Left ventricle myocardium inferior (tissue), 1 donor: ENCODE measurements at regions not wholly inside any gene's neighbourhood (a gene's known extent, or its start where the extent isn't known, plus 50 kb on each side); places are given as distances from the start of the nearest gene placed in this dataset.
"Not testable (repeated sequence)": the region's sequence is repeated elsewhere in the genome, so short reads cannot be mapped to it uniquely, and the experiment has no call there.

Experiments
- DNase-seq: peaks from one replicate; pipeline ENCODE4 v3.0.0-alpha.2; 2020
- H3K27ac ChIP-seq: fragments of 200-600 bp; replicated peaks from 2 replicates; pipeline ENCODE4 v1.8.0; 2021
- H3K27me3 ChIP-seq: fragments of 200-600 bp; 2 replicates; pipeline ENCODE4 v1.8.0; 2021; ENCODE audit warnings: low read depth
- H3K36me3 ChIP-seq: fragments of 200-600 bp; 2 replicates; pipeline ENCODE4 v1.8.0; 2021
- H3K4me1 ChIP-seq: fragments of 200-600 bp; 2 replicates; pipeline ENCODE4 v1.8.0; 2021
- H3K4me3 ChIP-seq: fragments of 200-600 bp; 2 replicates; pipeline ENCODE4 v1.8.0; 2021; ENCODE audit warnings: mild to moderate bottlenecking, moderate library complexity
- H3K9me3 ChIP-seq: fragments of 200-600 bp; replicated peaks from 2 replicates; pipeline ENCODE4 v1.8.0; 2021
- CTCF ChIP-seq: fragments of 200-600 bp; IDR thresholded peaks from 2 replicates; pipeline ENCODE4 v1.8.0; 2021; ENCODE audit warnings: antibody characterized with exemption, mild to moderate bottlenecking, borderline replicate concordance
- intact Hi-C: fragments of 100-400 bp; cut with micrococcal nuclease; formaldehyde crosslinking; loops from one replicate; pipeline ENCODE4 v1.11.0; 2022
- donor health status: DM: no; HTN: yes; CAD: no; lungs with severe emphysema.

- intact Hi-C loops = no loop called here
Measured at GRCh38 chr4:79197275-79198009, 128.4 kb downstream of the NAA11 start.

GRCh38 chr4:79191292-79191691 lies 134.6 kb downstream of the NAA11 start:
- H3K36me3 ChIP-seq, intact Hi-C loops, H3K4me1 ChIP-seq, H3K27me3 ChIP-seq, H3K27ac ChIP-seq, H3K4me3 ChIP-seq, DNase-seq: not testable (repeated sequence)
- peaks cover 13% of the 10 kb centered on the region for H3K9me3 ChIP-seq

More at GRCh38 chr4:79197275-79198009, 128.4 kb downstream of the NAA11 start:
- Histone ChIP-seq H3K4me1 (no peaks in the 10 kb centered on the region), H3K36me3 (no peaks in the 10 kb centered on the region), H3K9me3 (no peaks in the 10 kb centered on the region), H3K27me3 (no peaks in the 10 kb centered on the region), H3K27ac (no peak overlapping the region), H3K4me3 (no peak overlapping the region)
- no peak for TF ChIP-seq CTCF
- no peak for DNase-seq

- TF ChIP-seq CTCF = no peak
- intact Hi-C loops = no loop called here
- Histone ChIP-seq H3K27ac (no peak overlapping the region), H3K4me1 (no peaks in the 10 kb centered on the region), H3K4me3 (no peak overlapping the region), H3K36me3 (no peaks in the 10 kb centered on the region), H3K27me3 (no peaks in the 10 kb centered on the region), H3K9me3 (no peaks in the 10 kb centered on the region)
- DNase-seq = no peak
Measured at GRCh38 chr4:79185526-79186045, 140.3 kb downstream of the NAA11 start.

- Histone ChIP-seq H3K36me3 (no peaks in the 10 kb centered on the region), H3K4me1 (no peaks in the 10 kb centered on the region), H3K4me3 (no peak overlapping the region), H3K27ac (no peak overlapping the region), H3K9me3 (no peaks in the 10 kb centered on the region), H3K27me3 (no peaks in the 10 kb centered on the region)
- TF ChIP-seq CTCF = no peak
- DNase-seq = no peak
- intact Hi-C loops = no loop called here
Measured at GRCh38 chr4:79184476-79184875, 141.4 kb downstream of the NAA11 start.

GRCh38 chr4:79182209-79182608 lies 143.7 kb downstream of the NAA11 start:
- DNase-seq = no peak
- H3K4me3 ChIP-seq = no peak overlapping the region
- no peak overlapping the region for H3K27ac ChIP-seq
- H3K4me1 ChIP-seq = peaks cover 8% of the 10 kb centered on the region
- intact Hi-C loops = no loop called here
- TF ChIP-seq CTCF = no peak
- no peaks in the 10 kb centered on the region for H3K36me3 ChIP-seq
- H3K9me3 ChIP-seq = no peaks in the 10 kb centered on the region
- H3K27me3 ChIP-seq = no peaks in the 10 kb centered on the region

GRCh38 chr4:79181190-79181589 lies 144.7 kb downstream of the NAA11 start:
- Histone ChIP-seq H3K4me1 (peaks cover 8% of the 10 kb centered on the region), H3K27ac (no peak overlapping the region), H3K36me3 (no peaks in the 10 kb centered on the region), H3K27me3 (no peaks in the 10 kb centered on the region), H3K4me3 (no peak overlapping the region), H3K9me3 (no peaks in the 10 kb centered on the region)
- intact Hi-C loops = no loop called here
- no peak for TF ChIP-seq CTCF
- no peak for DNase-seq
